ENCODE measurements at regions not wholly inside any gene's neighbourhood (a gene's known extent, or its start where the extent isn't known, plus 50 kb on each side); places are given as distances from the start of the nearest gene placed in this dataset.

DNA sequence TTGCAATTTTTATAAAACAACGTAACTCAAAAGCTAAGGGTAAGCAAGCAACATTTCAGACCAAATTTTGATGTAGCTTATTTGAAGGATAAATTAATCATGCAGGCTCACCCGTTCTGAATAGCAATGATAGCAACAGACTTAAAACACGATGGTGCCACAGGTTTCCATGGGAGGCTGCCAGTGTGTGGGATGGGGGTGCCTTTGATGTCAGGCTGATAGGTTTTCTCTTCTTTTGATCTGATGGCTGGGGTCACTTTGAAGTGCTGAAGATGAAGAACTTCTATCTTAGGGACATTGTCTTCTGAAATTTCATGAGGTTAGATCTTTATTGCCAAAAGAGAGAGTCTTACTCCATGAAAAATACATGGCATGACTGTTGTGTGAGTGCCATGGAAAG is 206.8 kb downstream of the LPIN1 start:
- no peak overlapping the region for H3K4me3 Mint-ChIP-seq (ENCODE audit: unreplicated experiment)
- peaks cover 6% of the 10 kb centered on the region for H3K4me1 Mint-ChIP-seq (ENCODE audit: low read depth)
- TF ChIP-seq, protein P1, sequence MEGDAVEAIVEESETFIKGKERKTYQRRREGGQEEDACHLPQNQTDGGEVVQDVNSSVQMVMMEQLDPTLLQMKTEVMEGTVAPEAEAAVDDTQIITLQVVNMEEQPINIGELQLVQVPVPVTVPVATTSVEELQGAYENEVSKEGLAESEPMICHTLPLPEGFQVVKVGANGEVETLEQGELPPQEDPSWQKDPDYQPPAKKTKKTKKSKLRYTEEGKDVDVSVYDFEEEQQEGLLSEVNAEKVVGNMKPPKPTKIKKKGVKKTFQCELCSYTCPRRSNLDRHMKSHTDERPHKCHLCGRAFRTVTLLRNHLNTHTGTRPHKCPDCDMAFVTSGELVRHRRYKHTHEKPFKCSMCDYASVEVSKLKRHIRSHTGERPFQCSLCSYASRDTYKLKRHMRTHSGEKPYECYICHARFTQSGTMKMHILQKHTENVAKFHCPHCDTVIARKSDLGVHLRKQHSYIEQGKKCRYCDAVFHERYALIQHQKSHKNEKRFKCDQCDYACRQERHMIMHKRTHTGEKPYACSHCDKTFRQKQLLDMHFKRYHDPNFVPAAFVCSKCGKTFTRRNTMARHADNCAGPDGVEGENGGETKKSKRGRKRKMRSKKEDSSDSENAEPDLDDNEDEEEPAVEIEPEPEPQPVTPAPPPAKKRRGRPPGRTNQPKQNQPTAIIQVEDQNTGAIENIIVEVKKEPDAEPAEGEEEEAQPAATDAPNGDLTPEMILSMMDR (IDR thresholded peaks at IDR 0.05) = no peak
- no peaks in the 10 kb centered on the region for H3K36me3 Mint-ChIP-seq (ENCODE audit: low read depth)
- no peak for DNase-seq (ENCODE audit: low spot score)
- peaks cover 26% of the 10 kb centered on the region for H3K27me3 Mint-ChIP-seq (ENCODE audit: low read depth)
- no peaks in the 10 kb centered on the region for H3K9me3 Mint-ChIP-seq (ENCODE audit: low read depth)
- H3K27ac Mint-ChIP-seq (ENCODE audit: unreplicated experiment) = no peak overlapping the region

DNA sequence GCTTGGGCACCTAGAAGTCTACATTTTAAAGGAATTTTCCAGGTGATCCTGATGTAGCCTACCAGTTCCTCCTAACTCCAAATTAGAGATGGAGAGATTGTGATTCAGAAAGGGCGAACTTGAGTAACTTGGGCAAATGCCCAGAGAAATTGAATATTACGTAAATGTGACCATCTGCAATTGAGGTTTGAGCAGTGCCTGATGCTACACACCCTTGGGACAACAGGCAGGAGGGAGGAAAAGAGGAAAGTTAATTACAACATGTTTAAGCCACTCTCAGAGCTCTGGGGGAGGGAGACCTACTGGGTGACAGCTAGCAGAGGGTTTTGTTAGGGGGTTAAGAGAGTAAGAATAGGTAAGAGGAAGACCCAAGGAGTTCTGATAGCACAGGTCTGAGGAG is 208.9 kb downstream of the LPIN1 start:
- Mint-ChIP-seq H3K36me3 (ENCODE audit: low read depth) (no peaks in the 10 kb centered on the region), H3K4me1 (ENCODE audit: low read depth) (no peaks in the 10 kb centered on the region), H3K27ac (ENCODE audit: unreplicated experiment) (no peak overlapping the region), H3K9me3 (ENCODE audit: low read depth) (peaks cover 5% of the 10 kb centered on the region), H3K4me3 (ENCODE audit: unreplicated experiment) (no peak overlapping the region), H3K27me3 (ENCODE audit: low read depth) (peaks cover 27% of the 10 kb centered on the region)
- no peak for DNase-seq (ENCODE audit: low spot score)
- TF ChIP-seq, protein P1 (IDR thresholded peaks at IDR 0.05) = no peak

DNA sequence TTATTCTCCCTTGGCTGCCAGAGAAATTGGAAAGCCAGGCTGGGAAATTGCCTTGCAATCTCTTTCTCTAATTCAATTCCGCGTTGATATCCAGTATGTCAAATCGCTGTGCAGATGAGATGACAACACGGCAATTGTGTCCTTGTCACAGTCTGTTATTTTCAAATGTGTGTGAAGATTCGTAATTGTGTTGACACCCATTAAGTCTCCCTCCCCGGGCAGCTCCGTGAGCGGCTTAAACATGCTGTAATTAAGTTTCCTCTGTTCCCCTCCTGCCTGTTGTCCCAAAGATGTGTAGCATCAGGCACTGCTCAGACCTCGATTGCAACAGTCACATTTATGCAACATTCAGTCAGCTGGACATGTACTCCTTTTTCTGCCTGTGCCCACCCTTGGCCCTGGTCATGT is 209.5 kb downstream of the LPIN1 start:
- Mint-ChIP-seq H3K4me1 (ENCODE audit: low read depth) (no peaks in the 10 kb centered on the region), H3K27me3 (ENCODE audit: low read depth) (peaks cover 27% of the 10 kb centered on the region), H3K9me3 (ENCODE audit: low read depth) (peaks cover 5% of the 10 kb centered on the region), H3K36me3 (ENCODE audit: low read depth) (no peaks in the 10 kb centered on the region), H3K4me3 (ENCODE audit: unreplicated experiment) (no peak overlapping the region), H3K27ac (ENCODE audit: unreplicated experiment) (no peak overlapping the region)
- no peak for DNase-seq (ENCODE audit: low spot score)
- TF ChIP-seq, protein P1 (IDR thresholded peaks at IDR 0.05) = no peak

DNA sequence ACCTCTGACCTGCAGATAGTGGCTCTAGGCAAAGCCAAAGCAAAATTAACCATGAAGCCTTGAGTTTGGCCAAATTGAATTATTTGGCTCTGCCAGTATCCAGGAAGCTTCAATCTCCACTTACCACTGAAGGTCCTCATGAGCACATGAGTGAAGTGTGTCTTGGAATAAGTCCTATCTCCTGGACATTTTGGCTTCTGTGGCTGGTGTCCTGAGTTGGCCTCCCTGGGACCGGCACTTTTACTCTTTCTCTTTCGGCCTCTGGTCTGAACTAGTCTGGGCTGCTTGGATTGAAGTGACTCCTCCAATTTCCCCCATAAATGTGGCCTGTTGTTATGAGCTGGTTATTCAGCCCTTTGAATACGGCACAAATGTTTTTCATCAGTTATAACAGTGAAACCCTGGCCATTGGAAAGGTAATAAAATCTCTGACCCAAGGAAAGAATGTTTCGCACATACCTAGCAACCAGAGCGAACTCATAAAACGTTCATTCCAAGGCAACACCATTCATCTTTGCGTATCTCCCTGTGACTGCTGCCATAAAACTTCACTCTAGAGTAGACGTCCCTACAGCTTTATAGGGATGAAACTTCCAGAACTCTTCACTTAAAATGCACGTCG is 216.4 kb downstream of the LPIN1 start:
- Mint-ChIP-seq H3K27me3 (ENCODE audit: low read depth) (peaks cover 10% of the 10 kb centered on the region), H3K27ac (ENCODE audit: unreplicated experiment) (no peak overlapping the region), H3K4me3 (ENCODE audit: unreplicated experiment) (no peak overlapping the region), H3K4me1 (ENCODE audit: low read depth) (peaks cover 1% of the 10 kb centered on the region), H3K36me3 (ENCODE audit: low read depth) (no peaks in the 10 kb centered on the region), H3K9me3 (ENCODE audit: low read depth) (peaks cover 5% of the 10 kb centered on the region)
- DNase-seq (ENCODE audit: low spot score) = no peak
- TF ChIP-seq, protein P1 (IDR thresholded peaks at IDR 0.05) = no peak

DNA sequence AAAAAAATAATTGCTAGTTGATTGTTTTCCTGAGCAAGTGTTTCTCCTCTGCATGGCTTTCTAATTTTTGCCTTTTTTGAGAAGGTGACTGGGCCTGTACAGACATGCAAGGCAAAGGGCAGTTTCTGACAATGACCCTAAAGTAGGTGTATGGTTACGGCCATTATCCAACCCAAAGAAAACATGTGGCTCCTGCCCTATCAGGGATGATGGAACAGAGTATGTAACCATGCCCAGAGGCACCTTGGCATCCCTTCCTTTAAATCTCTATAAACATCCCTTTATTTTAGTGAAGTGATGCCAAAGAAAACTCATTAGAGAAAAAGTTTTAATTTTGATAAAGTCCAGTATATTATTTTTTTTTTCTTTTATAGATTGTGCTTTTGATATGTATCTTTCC is 217.5 kb downstream of the LPIN1 start:
- Mint-ChIP-seq H3K4me3 (ENCODE audit: unreplicated experiment) (no peak overlapping the region), H3K27me3 (ENCODE audit: low read depth) (peaks cover 10% of the 10 kb centered on the region), H3K9me3 (ENCODE audit: low read depth) (peaks cover 5% of the 10 kb centered on the region), H3K27ac (ENCODE audit: unreplicated experiment) (no peak overlapping the region), H3K36me3 (ENCODE audit: low read depth) (no peaks in the 10 kb centered on the region), H3K4me1 (ENCODE audit: low read depth) (peaks cover 4% of the 10 kb centered on the region)
- DNase-seq (ENCODE audit: low spot score) = no peak
- TF ChIP-seq, protein P1 (IDR thresholded peaks at IDR 0.05) = no peak

Measured in chondrocyte (in vitro differentiated cells).